ENCODE measurements at regions not wholly inside any gene's neighbourhood (a gene's known extent, or its start where the extent isn't known, plus 50 kb on each side); places are given as distances from the start of the nearest gene placed in this dataset.

- peak overlapping the region in 1 of 2 donors; percentile 40 for H3K27ac ChIP-seq
- no peaks in the 10 kb centered on the region for H3K9me3 ChIP-seq
- ATAC-seq: peak; percentile 67
- intact Hi-C loops (cut with DNase I): no loop called here
- peak in 2 of 4 donors; percentile 69 to 71 for DNase-seq
- no peak for TF ChIP-seq CTCF (IDR thresholded peaks at IDR 0.05)
- H3K4me3 ChIP-seq: no peak overlapping the region
- no peaks in the 10 kb centered on the region for H3K36me3 ChIP-seq
- H3K27me3 ChIP-seq: no peaks in the 10 kb centered on the region
- H3K4me1 ChIP-seq: peaks cover 5 to 7% of the 10 kb centered on the region in 2 donors
Measured at GRCh38 chr1:83508485-83509151, 490.3 kb downstream of the TTLL7 start.

- intact Hi-C loops (cut with DNase I): no loop called here
- no peaks in the 10 kb centered on the region for H3K27me3 ChIP-seq
- TF ChIP-seq CTCF (IDR thresholded peaks at IDR 0.05): no peak
- peaks cover 5 to 7% of the 10 kb centered on the region in 2 donors for H3K4me1 ChIP-seq
- H3K9me3 ChIP-seq: no peaks in the 10 kb centered on the region
- H3K4me3 ChIP-seq: no peak overlapping the region
- no peak for ATAC-seq
- no peaks in the 10 kb centered on the region for H3K36me3 ChIP-seq
- DNase-seq: no peak
- H3K27ac ChIP-seq: no peak overlapping the region
Measured at GRCh38 chr1:83505148-83505547, 493.8 kb downstream of the TTLL7 start.

GRCh38 chr1:83503153-83503552 is 495.8 kb downstream of the TTLL7 start:
- no peak overlapping the region for H3K4me3 ChIP-seq
- no peak for TF ChIP-seq CTCF (IDR thresholded peaks at IDR 0.05)
- no peak overlapping the region for H3K27ac ChIP-seq
- no peaks in the 10 kb centered on the region for H3K9me3 ChIP-seq
- no peaks in the 10 kb centered on the region for H3K36me3 ChIP-seq
- ATAC-seq (no peak), DNase-seq (no peak)
- H3K4me1 ChIP-seq: no peaks in the 10 kb centered on the region
- intact Hi-C loops (cut with DNase I): no loop called here
- H3K27me3 ChIP-seq: no peaks in the 10 kb centered on the region

GRCh38 chr1:83500987-83501591 is 497.8 kb downstream of the TTLL7 start:
- intact Hi-C loops (cut with DNase I): no loop called here
- DNase-seq (no peak), ATAC-seq (no peak)
- H3K27me3 ChIP-seq: no peaks in the 10 kb centered on the region
- no peaks in the 10 kb centered on the region for H3K4me1 ChIP-seq
- no peak overlapping the region for H3K27ac ChIP-seq
- H3K4me3 ChIP-seq: no peak overlapping the region
- TF ChIP-seq CTCF (IDR thresholded peaks at IDR 0.05): no peak
- no peaks in the 10 kb centered on the region for H3K36me3 ChIP-seq
- no peaks in the 10 kb centered on the region for H3K9me3 ChIP-seq

GRCh38 chr1:83500531-83500930 is 498.4 kb downstream of the TTLL7 start:
- Histone ChIP-seq H3K4me1 (no peaks in the 10 kb centered on the region), H3K9me3 (no peaks in the 10 kb centered on the region), H3K27ac (no peak overlapping the region), H3K27me3 (no peaks in the 10 kb centered on the region), H3K4me3 (no peak overlapping the region), H3K36me3 (no peaks in the 10 kb centered on the region)
- ATAC-seq: no peak
- intact Hi-C loops (cut with DNase I): no loop called here
- TF ChIP-seq CTCF (IDR thresholded peaks at IDR 0.05): no peak
- DNase-seq: no peak

Data from left lung (tissue), 4 donors.